GM19455 (cell line): ENCODE measurements at regions not wholly inside any gene's neighbourhood (a gene's known extent, or its start where the extent isn't known, plus 50 kb on each side); places are given as distances from the start of the nearest gene placed in this dataset.

ENCODE experiments used
- ATAC-seq: cut with Tn5 transposase; IDR thresholded peaks from one replicate; pipeline ENCODE4 v1.9.1; 2021; ENCODE audit not compliant: unreplicated experiment

GRCh38 chr9:80352967-80353366 lies 781.2 kb downstream of the TLE4 start:
- no peak for ATAC-seq

DNA sequence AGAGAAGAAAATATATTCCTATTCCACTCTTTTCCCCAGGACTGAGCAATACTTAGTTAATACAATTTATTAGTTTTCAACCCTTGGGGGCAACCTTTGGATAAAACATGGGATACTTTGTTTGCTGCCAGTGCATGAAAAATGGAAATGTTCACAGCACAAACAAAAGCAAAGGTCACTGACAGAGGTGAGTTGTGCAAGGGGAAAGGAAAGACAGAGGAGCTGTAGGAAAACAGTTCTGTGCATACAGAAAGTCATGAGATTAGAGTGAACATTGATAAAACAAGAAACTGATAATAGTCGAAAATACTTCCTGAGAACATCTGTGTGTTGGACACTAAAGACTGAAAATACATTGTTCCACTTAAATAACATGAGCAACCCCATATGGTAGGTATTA lies 779.8 kb downstream of the TLE4 start:
- ATAC-seq: no peak

- ATAC-seq: no peak
Measured at GRCh38 chr9:80326105-80326504, 754.3 kb downstream of the TLE4 start.

DNA sequence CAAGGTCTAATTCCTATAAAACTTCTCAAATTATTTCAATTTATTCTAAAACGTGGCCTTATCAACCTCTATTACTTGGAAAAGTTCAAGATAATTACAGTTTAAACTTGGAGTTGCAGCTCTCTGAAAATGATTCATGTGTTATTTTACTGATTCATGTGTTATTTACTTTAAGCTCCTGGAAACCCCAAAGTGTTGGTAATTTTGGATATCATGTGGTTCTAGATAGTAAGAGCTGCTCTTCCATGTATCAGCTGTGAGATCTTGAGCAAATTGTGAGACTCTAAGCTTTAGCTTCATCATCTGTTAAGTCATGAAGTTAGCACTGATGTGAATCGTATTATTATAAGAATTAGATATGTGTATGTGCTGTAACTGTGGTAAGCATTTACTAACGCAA lies 749.2 kb downstream of the TLE4 start:
- no peak for ATAC-seq

GRCh38 chr9:80320480-80320879 lies 748.7 kb downstream of the TLE4 start:
- no peak for ATAC-seq

DNA sequence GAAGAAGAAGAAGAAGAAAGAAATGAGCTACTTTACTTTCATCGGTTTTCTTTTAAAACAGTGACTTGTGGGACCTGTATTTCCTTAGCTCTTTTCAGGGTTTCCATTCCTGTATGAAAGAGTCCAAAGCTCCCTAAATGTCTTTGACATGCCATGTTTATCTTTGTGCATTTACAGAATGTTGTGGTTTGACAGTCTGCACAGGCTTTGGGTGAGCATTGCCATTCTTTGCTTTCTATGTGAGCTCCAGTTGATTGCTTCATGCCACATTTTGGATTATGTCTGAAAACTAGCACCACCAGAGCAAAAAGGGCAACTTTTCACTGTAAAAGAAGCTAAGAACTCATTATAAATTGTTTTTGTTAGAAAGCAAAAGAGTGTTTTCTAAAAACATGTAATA lies 733.4 kb downstream of the TLE4 start:
- no peak for ATAC-seq

GRCh38 chr9:80294955-80295354 lies 723.2 kb downstream of the TLE4 start:
- ATAC-seq: no peak

DNA sequence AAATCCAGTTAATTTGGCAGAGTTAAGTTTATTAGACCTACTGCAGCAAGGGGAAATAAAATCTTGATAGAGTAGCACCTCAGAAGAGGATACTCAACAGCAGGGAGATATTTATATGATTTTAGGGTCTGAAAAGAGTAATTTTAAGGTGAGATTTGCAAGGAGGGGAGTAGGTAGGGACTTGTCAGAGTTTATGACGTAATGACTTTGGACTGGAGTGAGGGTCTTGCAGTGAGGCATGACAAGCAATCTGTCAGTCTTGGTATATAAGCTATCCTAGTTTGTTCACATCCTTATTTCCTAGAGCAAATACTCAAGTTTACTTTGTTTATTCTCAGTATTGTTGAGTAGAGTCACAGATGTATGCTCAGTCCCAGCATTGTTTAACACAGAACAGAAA lies 722.6 kb downstream of the TLE4 start:
- ATAC-seq: no peak

DNA sequence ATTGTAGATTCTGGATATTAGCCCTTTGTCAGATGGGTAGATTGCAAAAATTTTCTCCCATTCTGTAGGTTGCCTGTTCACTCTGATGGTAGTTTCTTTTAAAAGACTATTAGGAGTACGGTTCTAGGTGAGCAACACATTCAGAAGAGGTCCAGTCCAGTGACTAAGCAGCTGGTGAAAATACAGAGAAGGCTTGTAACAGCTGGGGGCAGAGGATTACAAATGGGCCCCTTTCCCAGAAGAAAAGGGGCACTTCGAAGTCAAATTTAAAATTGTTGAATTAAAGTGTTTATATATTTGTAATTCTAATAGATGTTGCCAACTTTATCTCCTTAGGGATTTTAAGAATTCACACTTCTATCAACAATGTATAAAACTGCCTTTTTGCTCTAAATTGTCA lies 720.5 kb downstream of the TLE4 start:
- ATAC-seq: no peak

DNA sequence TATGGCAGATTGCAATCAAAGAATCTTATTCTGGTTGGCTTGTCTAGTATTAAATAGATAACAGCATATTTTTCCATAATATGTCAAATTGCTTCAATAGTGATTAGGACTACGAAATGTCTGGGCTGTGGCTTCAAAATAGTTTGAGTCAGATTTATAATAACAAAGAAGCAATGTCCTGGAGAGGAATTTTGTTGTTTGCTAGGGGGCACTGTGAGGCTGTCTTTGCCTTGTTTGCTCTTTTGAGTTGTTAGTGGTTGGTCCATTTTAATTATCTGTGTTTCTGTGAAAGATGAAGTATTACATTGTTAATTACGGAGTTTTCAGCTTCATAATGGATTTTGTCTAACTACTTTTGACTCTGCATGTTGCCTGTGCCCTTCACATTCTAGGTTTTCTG lies 713.6 kb downstream of the TLE4 start:
- no peak for ATAC-seq

GRCh38 chr9:80282766-80283165 lies 711.0 kb downstream of the TLE4 start:
- ATAC-seq: no peak

- ATAC-seq: no peak
Measured at GRCh38 chr9:80259079-80259478, 687.3 kb downstream of the TLE4 start.

GRCh38 chr9:80251778-80252177 lies 680.0 kb downstream of the TLE4 start:
- ATAC-seq: no peak

DNA sequence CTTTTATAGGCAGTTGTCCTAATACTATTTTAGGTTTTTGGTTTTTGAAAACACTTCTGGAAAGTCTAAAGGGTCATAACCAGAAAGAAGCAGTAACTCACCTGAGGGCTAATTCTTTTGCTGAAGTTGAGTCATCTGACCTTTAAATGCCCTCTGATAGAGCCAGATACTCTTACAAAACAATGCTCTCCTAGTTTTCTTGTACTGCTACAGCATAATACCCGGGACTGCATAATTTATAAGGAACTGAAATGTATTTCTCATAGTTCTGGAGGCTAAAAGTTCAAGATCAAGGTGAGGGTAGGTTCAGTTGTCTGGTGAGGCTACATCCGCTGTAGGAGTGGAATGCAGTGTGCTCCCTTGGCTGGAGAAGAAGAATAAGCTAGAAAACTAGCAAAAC lies 670.3 kb downstream of the TLE4 start:
- no peak for ATAC-seq

DNA sequence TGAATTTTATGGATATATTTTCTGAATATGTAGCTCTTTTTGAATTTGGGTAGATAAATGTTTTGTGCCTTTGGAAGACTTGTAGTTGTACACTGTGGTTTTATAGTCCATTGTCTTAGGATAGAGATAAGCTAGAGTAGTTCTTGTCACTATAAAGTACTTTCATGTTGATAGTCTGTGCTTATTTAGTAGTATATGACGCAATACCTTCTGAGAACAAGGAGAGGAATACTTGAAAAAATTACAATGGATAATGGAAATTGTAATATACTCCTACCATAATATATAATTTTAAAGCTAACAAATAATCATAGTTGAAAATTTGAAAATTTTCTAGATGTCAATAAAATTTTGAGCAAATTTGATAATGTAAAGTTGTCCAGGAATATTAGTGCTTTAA lies 664.0 kb downstream of the TLE4 start:
- ATAC-seq: no peak

DNA sequence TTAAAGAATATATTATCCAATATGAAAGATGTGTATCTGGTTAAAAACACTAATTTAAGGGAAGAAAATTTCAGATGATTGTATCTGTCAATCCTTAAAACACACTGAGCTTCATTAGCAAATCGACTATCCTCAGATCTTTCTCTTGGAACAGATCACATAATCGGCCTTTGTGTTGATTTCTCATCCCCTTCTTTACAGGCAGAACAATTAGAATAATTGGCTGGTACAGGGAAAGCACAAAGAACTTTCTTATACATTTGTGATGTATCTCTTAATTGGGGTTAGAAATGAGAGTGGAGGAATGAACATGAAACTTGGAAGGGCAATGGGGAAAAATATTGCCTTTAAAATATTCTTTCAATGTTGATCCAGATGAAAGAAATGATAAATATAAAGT lies 662.1 kb downstream of the TLE4 start:
- no peak for ATAC-seq

DNA sequence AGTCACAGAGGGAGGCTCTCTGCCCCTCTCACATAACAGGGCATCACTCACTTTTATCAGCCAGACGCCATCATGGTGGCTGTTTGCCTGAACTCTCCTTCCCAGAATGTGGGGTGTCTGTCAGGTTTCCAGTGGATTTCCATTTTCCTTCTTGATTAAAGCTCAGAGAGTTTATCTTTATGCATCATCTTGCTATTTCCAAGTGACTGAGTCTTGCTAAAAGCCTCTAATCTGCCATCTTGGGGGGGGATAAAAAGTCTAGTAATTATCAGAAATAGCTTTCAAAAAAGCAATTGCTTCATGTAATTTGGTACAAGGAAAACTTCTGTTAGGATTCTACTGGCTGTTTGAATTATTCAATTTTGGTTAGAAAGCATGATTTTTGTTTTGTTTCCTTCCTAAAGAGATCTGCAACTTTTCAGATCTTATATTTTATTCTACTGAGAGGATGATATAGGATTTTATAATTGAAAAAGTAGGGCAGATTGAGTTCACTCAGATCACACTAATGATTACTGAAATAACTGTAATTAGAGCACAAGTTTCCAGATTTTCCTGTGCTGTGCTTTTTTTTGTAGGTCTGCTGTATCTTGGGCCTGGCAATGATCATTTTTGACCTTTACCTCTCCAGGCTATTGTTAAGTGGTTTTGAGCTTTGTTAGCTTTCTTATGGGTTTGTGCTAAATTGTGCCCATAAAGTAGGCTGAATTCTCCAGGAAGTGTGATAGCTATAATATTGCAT lies 661.5 kb downstream of the TLE4 start:
- ATAC-seq: no peak

DNA sequence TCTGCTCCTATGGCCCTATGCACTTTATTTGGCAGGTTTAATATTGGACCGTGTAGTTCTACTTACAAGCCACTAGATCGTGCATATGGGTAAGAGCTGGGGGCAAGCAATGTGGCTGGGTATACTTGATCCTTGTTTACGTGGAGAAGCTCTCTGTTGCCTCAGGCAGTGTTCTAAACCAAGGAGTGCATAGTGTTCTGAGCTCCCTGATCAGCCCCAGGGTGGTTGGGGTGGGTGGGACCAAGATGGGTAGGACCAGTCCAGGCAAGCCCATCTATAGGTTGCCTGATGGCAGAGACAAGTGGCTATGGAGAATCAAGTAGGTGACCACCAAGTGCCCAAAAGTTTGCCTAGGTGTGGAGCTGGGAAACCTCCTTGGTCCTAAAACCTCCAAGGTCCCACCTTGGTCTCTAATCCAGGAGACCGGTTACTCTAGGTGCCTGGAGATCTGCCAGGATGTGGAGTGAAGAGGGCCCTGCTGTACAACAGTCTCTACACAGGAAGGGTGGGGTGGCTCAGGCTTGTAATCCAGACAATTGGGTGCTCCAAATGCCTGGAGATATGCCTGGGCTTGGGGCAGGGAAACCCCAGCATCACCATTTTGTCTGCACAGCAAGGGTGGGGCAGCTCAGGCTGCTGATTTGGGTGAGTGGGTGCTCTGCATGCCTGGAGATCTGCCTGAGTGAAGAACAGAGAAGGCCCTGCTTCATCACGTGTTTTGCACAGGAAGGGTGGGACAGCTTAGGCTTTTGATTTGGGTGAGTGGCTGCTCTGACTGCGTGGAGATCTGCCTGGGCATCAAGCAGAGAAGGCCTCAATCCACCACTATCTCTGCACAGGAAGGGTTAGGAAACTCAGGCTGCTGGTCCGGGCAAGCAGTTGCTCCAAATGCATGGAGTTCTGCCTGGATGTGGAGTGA lies 659.8 kb downstream of the TLE4 start:
- ATAC-seq: no peak

- no peak for ATAC-seq
Measured at GRCh38 chr9:80223897-80224296, 652.1 kb downstream of the TLE4 start.

DNA sequence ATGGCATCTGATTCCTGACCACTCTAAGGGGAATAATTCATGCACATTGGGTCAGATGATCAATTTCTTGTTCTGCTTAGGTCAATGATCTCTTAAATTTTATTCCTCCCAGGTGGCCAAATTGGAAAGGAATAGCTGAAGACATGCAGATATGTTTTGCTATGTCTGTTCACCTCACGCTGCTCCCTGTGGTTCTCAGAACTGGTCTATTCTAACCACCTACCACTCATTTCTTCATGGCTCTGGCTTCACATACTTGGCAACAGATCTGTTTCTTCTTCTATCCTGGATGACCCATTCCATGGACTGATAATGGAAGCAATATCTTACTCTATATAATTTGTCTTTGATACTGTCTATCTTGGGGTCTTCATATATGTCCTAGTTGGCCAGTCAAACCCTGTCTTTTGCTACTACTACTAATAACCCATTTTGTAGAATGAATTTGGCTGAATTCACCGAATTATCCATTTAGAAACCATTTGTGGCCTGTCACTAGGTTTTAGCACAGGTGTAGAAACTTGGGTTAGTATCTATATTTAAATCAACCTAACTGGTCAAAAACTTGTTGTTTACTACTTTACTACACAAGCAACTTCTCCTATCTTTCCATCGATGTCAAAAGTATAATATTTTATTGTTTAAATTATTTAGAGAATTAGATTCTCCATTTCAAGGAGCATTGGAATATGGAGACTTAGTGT lies 650.9 kb downstream of the TLE4 start:
- ATAC-seq: peak; percentile 57

- no peak for ATAC-seq
Measured at GRCh38 chr9:80218328-80218727, 646.6 kb downstream of the TLE4 start.

- ATAC-seq: no peak
Measured at GRCh38 chr9:80213613-80214012, 641.8 kb downstream of the TLE4 start.
